22Rv1 (cell line): ENCODE measurements at regions not wholly inside any gene's neighbourhood (a gene's known extent, or its start where the extent isn't known, plus 50 kb on each side); places are given as distances from the start of the nearest gene placed in this dataset.
"Not testable (repeated sequence)": the region's sequence is repeated elsewhere in the genome, so short reads cannot be mapped to it uniquely, and the experiment has no call there.

ENCODE experiments used
- CTCF ChIP-seq: fragments of 450-650 bp; IDR thresholded peaks from 2 replicates; pipeline ENCODE4 v1.5.1; 2017; ENCODE audit warnings: mild to moderate bottlenecking
- ZFX ChIP-seq: fragments of 450-650 bp; IDR thresholded peaks from 2 replicates; pipeline ENCODE4 v1.6.1; 2017; ENCODE audit warnings: antibody characterized with exemption, borderline replicate concordance

- TF ChIP-seq CTCF, ZFX: not testable (repeated sequence)
These were observed 50.0 kb upstream of the RASAL2 start for GRCh38 chr1:178043940-178044339.
